ENCODE measurements at regions not wholly inside any gene's neighbourhood (a gene's known extent, or its start where the extent isn't known, plus 50 kb on each side); places are given as distances from the start of the nearest gene placed in this dataset.

DNA sequence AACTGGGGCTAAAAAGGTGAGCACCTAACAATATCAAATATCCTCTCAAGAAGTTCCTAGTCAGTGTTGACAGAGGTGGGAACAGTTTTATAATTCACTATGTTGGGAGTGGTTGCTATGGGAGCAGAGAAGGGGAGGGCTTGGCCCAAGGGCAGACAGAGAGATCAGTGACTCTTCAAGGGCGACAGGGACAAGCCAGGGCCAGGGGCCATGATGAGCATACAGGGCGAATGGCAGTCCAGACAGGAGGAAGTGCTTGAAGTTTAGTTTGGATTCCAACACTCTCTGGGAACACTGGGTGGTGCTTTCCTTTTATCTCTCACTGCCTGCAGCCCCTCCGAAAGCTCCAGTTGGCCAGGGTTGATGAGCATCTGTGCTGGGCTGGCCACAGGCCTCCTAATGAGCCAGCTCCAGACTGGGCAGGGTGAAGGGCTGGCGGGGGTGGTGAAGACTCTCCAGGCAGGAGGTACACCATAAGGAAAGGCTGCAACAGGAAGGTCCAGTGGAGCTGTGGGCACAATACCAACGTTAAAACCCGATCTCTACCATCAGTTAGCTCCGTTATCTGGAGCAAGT, 111.3 kb downstream of the TMEM174 start:
- Histone ChIP-seq H3K4me3 (replicated peaks in 1 of 3) (no peak overlapping the region), H3K36me3 (no peaks in the 10 kb centered on the region), H3K27ac (no peak overlapping the region), H3K4me1 (peaks cover 38 to 58% of the 10 kb centered on the region in 2 donors), H3K27me3 (no peaks in the 10 kb centered on the region), H3K9me3 (no peaks in the 10 kb centered on the region)
- no peak for DNase-seq
- TF ChIP-seq CTCF (IDR thresholded peaks at IDR 0.05) (no peak), POLR2A (IDR thresholded peaks at IDR 0.05) (no peak)
- intact Hi-C loops (cut with DNase I) = no loop called here
- WGBS, 2 donors = 70 to 71% methylated on average over 6 to 7 of the region's 7 CpGs

GRCh38 chr5:73282923-73283322, 109.9 kb downstream of the TMEM174 start:
- H3K9me3 ChIP-seq = no peaks in the 10 kb centered on the region
- H3K4me1 ChIP-seq = peaks cover 38 to 70% of the 10 kb centered on the region in 2 donors
- H3K4me3 ChIP-seq (replicated peaks in 1 of 3) = no peak overlapping the region
- intact Hi-C loops (cut with DNase I) = no loop called here
- DNase-seq = no peak
- no peaks in the 10 kb centered on the region for H3K36me3 ChIP-seq
- no peaks in the 10 kb centered on the region for H3K27me3 ChIP-seq
- TF ChIP-seq CTCF (IDR thresholded peaks at IDR 0.05) = no peak
- no peak for TF ChIP-seq POLR2A (IDR thresholded peaks at IDR 0.05)
- peak overlapping the region in 1 of 3 donors; percentile 73 for H3K27ac ChIP-seq

GRCh38 chr5:73282383-73282782, 109.4 kb downstream of the TMEM174 start:
- no peaks in the 10 kb centered on the region for H3K9me3 ChIP-seq
- no peak for TF ChIP-seq POLR2A (IDR thresholded peaks at IDR 0.05)
- TF ChIP-seq CTCF (IDR thresholded peaks at IDR 0.05) = no peak
- H3K4me3 ChIP-seq (replicated peaks in 1 of 3) = no peak overlapping the region
- H3K27ac ChIP-seq = peak overlapping the region in 2 of 3 donors; percentile 57 to 73
- no peaks in the 10 kb centered on the region for H3K27me3 ChIP-seq
- WGBS, 2 donors = 34 to 65% methylated on average over 7 of the region's 7 CpGs
- intact Hi-C loops (cut with DNase I) = no loop called here
- H3K4me1 ChIP-seq = peaks cover 38 to 70% of the 10 kb centered on the region in 2 donors
- H3K36me3 ChIP-seq = no peaks in the 10 kb centered on the region
- DNase-seq = peak in 1 of 2 donors; percentile 18

GRCh38 chr5:73280821-73281746, 108.1 kb downstream of the TMEM174 start:
- Histone ChIP-seq H3K4me1 (peaks cover 38 to 70% of the 10 kb centered on the region in 2 donors), H3K27ac (peak overlapping the region in 2 of 3 donors; percentile 57 to 73), H3K36me3 (no peaks in the 10 kb centered on the region), H3K9me3 (no peaks in the 10 kb centered on the region), H3K4me3 (replicated peaks in 1 of 3) (no peak overlapping the region), H3K27me3 (no peaks in the 10 kb centered on the region)
- TF ChIP-seq CTCF (IDR thresholded peaks at IDR 0.05) = no peak
- TF ChIP-seq POLR2A (IDR thresholded peaks at IDR 0.05) = no peak
- intact Hi-C loops (cut with DNase I) = no loop called here
- WGBS, 2 donors = 49 to 55% methylated on average over 18 to 20 of the region's 20 CpGs
- DNase-seq = peak; percentile 62 to 73

DNA sequence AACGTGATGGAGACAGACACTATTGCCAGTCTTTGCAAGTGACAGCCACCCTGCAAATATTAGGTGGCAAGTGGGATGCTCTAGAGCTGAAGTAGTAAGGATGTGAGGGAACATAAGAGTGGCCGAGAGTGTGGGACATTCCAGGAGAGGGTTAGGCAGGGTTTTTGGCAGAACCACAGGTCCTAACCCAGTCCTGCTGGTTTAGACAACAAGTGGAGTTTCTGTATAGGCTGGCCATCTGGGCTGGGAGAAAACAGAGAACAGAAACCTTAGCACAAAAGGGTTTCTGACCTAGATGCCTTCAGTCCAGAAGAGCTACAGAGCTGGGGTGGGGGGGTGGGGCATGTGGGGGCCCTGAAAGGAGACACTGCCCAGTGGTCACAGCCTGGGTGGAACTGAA, 107.4 kb downstream of the TMEM174 start:
- Histone ChIP-seq H3K4me3 (replicated peaks in 1 of 3) (no peak overlapping the region), H3K4me1 (peaks cover 38 to 70% of the 10 kb centered on the region in 2 donors), H3K9me3 (no peaks in the 10 kb centered on the region), H3K36me3 (no peaks in the 10 kb centered on the region), H3K27me3 (no peaks in the 10 kb centered on the region), H3K27ac (peak overlapping the region in 2 of 3 donors; percentile 30 to 73)
- WGBS, 2 donors = 42 to 81% methylated on average over 2 of the region's 2 CpGs
- TF ChIP-seq CTCF (IDR thresholded peaks at IDR 0.05) = no peak
- intact Hi-C loops (cut with DNase I) = no loop called here
- DNase-seq = peak; percentile 36 to 58
